ENCODE measurements at regions not wholly inside any gene's neighbourhood (a gene's known extent, or its start where the extent isn't known, plus 50 kb on each side); places are given as distances from the start of the nearest gene placed in this dataset.

DNA sequence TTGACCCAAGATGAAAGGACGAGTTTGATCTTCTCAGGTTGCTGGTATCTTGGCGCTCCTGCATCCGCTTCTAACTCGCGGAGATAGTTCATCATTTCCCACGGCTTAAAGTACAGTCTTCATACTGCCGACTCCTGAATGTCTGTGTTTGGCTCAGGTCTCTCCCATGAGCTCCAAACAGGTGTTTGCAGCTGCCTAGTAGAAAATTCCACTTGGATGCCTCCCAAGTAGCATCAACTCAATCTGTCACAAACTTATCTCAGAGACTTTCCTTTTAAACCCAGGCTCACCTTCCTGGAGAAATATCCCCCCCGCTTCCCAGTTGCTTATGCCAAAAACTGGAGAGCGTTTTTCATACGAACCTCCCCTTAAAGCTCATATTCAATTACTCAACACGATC, 986.5 kb downstream of the TBC1D22A start:
- TF ChIP-seq CTCF (IDR thresholded peaks at IDR 0.05; ENCODE audit: borderline replicate concordance, insufficient read depth, low read depth, low read length) = no peak
- no peak overlapping the region for H3K4me3 ChIP-seq (ENCODE audit: low read depth, low read length)

GRCh38 chr22:47748271-47748670, 985.8 kb downstream of the TBC1D22A start:
- no peak overlapping the region for H3K4me3 ChIP-seq (ENCODE audit: low read depth, low read length)
- TF ChIP-seq CTCF (IDR thresholded peaks at IDR 0.05; ENCODE audit: borderline replicate concordance, insufficient read depth, low read depth, low read length) = no peak

GRCh38 chr22:47740109-47740805, 977.8 kb downstream of the TBC1D22A start:
- TF ChIP-seq CTCF (IDR thresholded peaks at IDR 0.05; ENCODE audit: borderline replicate concordance, insufficient read depth, low read depth, low read length) = no peak

DNA sequence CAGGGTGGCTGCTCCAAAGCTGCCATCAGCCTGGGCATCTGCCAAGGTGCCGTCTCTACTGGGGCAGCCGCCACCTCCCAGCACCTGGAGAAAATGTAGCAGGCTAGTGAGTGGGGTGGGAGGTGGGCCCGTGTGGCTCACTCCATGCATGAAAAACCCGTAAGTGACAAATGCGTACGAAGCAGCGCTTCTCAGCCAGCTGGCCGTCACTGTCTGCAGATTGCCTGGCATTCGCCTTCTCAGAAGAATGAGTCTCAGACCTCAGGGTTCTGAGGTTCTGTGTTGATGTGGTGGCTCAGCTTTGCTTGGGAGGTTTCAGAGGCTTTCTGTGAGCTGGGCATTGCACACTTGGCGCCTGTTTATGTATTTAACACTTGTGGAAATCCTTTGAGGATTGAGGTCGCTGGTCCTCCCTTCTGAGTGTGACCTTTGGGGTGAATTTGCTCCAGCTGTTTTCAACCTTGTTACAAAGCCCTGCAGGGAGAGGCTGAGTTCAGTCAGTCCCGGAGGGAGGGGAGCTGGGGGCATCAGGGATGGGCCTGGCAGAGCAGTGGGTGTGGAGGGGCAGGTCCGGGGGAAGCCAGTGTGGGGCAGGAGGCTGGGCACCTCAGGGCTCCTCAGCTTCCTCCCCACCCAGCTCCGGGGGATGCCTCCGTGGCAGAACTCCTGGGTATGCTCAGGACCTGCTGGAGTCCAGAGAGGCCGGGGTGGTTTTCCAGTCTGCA, 977.0 kb downstream of the TBC1D22A start:
- H3K4me3 ChIP-seq (ENCODE audit: low read depth, low read length) = no peak overlapping the region
- no peak for TF ChIP-seq CTCF (IDR thresholded peaks at IDR 0.05; ENCODE audit: borderline replicate concordance, insufficient read depth, low read depth, low read length)

More at GRCh38 chr22:47740109-47740805, 977.8 kb downstream of the TBC1D22A start:
- H3K4me3 ChIP-seq (ENCODE audit: low read depth, low read length) = no peak overlapping the region

DNA sequence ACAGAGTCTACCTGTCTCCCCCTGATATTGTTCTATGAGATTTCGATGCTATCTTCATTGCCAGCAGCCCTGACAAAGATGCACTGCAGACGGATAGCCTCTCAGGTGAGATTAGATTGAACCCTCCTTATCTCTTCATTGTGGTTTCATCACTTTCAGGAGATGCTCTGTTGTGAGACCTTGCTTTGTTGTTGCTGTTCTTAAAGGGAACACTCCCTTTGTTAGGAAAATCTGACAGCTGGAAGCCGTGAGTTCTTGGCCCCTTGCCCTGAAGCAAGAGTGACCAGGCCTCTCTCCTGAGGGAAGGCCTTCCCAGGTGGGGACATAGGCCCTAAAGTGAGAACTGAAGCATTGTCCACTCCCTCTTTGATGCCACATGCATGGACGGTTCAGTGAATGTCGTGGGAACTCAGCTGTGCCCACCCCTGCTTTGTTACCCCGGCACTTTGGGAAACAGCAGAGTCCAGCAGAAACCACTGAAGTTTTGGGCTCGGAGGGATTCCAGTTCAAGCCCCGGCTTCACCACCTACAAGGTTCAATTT, 976.1 kb downstream of the TBC1D22A start:
- no peak for TF ChIP-seq CTCF (IDR thresholded peaks at IDR 0.05; ENCODE audit: borderline replicate concordance, insufficient read depth, low read depth, low read length)
- no peak overlapping the region for H3K4me3 ChIP-seq (ENCODE audit: low read depth, low read length)

- TF ChIP-seq CTCF (IDR thresholded peaks at IDR 0.05; ENCODE audit: borderline replicate concordance, insufficient read depth, low read depth, low read length) = no peak
- H3K4me3 ChIP-seq (ENCODE audit: low read depth, low read length) = no peak overlapping the region
Measured at GRCh38 chr22:47736186-47737034, 974.0 kb downstream of the TBC1D22A start.
